ENCODE measurements at regions not wholly inside any gene's neighbourhood (a gene's known extent, or its start where the extent isn't known, plus 50 kb on each side); places are given as distances from the start of the nearest gene placed in this dataset.

DNA sequence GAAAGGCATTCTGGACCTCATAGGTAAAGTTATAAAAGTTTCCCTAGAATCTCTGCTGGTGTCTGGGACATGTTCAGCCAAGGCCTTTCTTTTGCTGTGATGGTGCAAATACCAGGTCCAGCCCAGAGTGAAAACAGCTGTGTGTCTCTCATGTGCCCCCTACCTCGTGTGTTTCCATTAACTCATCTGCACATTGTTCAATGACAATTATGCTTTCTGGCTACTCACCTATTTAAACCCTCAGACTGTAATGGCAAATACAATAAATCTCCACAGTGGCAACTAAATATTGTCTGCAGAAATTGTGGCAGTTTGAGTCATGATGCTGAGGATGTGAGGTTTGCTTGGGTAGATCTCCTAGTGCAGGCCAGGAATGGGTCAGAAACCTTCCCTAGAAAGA is 53.1 kb upstream of the GALNT15 start:
- Mint-ChIP-seq H3K27ac (no peak overlapping the region), H3K27me3 (ENCODE audit: low read depth in 2 of 2) (peaks cover 0 to 7% of the 10 kb centered on the region in 2 donors), H3K4me1 (no peaks in the 10 kb centered on the region), H3K4me3 (no peak overlapping the region), H3K36me3 (no peaks in the 10 kb centered on the region), H3K9me3 (no peaks in the 10 kb centered on the region)
- intact Hi-C loops (cut with micrococcal nuclease): no loop called here
- H3K4me1 ChIP-seq (ENCODE audit: control insufficient read depth, insufficient read depth, low read length): no peaks in the 10 kb centered on the region
- no peak for TF ChIP-seq CTCF (IDR thresholded peaks at IDR 0.05)
- no peak overlapping the region for H3K4me3 ChIP-seq (ENCODE audit: low read length)
- H3K36me3 ChIP-seq (ENCODE audit: control insufficient read depth, insufficient read depth, low read length): no peaks in the 10 kb centered on the region
- no peaks in the 10 kb centered on the region for H3K27me3 ChIP-seq (ENCODE audit: control insufficient read depth, insufficient read depth, low read length)
- no peak for DNase-seq
- H3K9me3 ChIP-seq (ENCODE audit: control insufficient read depth, insufficient read depth, low read length): no peaks in the 10 kb centered on the region
- 38% methylated on average over 1 of the region's 1 CpG for WGBS (ENCODE audit: insufficient coverage)
- no peak overlapping the region for H3K27ac ChIP-seq (ENCODE audit: low read length)
- ATAC-seq: no peak

GRCh38 chr3:16122155-16122554 is 52.3 kb upstream of the GALNT15 start:
- ATAC-seq: no peak
- intact Hi-C loops (cut with micrococcal nuclease): no loop called here
- H3K27ac Mint-ChIP-seq: no peak overlapping the region

GRCh38 chr3:16122661-16123060 is 51.8 kb upstream of the GALNT15 start:
- intact Hi-C loops (cut with micrococcal nuclease): no loop called here
- Histone ChIP-seq H3K27ac (ENCODE audit: low read length) (no peak overlapping the region), H3K4me1 (ENCODE audit: control insufficient read depth, insufficient read depth, low read length) (no peaks in the 10 kb centered on the region), H3K9me3 (ENCODE audit: control insufficient read depth, insufficient read depth, low read length) (no peaks in the 10 kb centered on the region), H3K36me3 (ENCODE audit: control insufficient read depth, insufficient read depth, low read length) (no peaks in the 10 kb centered on the region), H3K27me3 (ENCODE audit: control insufficient read depth, insufficient read depth, low read length) (no peaks in the 10 kb centered on the region), H3K4me3 (ENCODE audit: low read length) (no peak overlapping the region)
- Mint-ChIP-seq H3K36me3 (no peaks in the 10 kb centered on the region), H3K27ac (no peak overlapping the region), H3K9me3 (no peaks in the 10 kb centered on the region), H3K4me1 (no peaks in the 10 kb centered on the region), H3K27me3 (ENCODE audit: low read depth in 2 of 2) (peaks cover 0 to 7% of the 10 kb centered on the region in 2 donors), H3K4me3 (no peak overlapping the region)
- TF ChIP-seq CTCF (IDR thresholded peaks at IDR 0.05): no peak
- DNase-seq (no peak), ATAC-seq (no peak)
- 100% methylated on average over 1 of the region's 2 CpGs for WGBS (ENCODE audit: insufficient coverage)

More at GRCh38 chr3:16122155-16122554, 52.3 kb upstream of the GALNT15 start:
- 73% methylated on average over 2 of the region's 2 CpGs for WGBS (ENCODE audit: insufficient coverage)
- H3K27me3 ChIP-seq (ENCODE audit: control insufficient read depth, insufficient read depth, low read length): no peaks in the 10 kb centered on the region
- no peak for TF ChIP-seq CTCF (IDR thresholded peaks at IDR 0.05)
- DNase-seq: no peak
- Mint-ChIP-seq H3K27me3 (ENCODE audit: low read depth in 2 of 2) (peaks cover 0 to 7% of the 10 kb centered on the region in 2 donors), H3K36me3 (no peaks in the 10 kb centered on the region), H3K4me3 (no peak overlapping the region), H3K4me1 (no peaks in the 10 kb centered on the region), H3K9me3 (no peaks in the 10 kb centered on the region)
- no peaks in the 10 kb centered on the region for H3K4me1 ChIP-seq (ENCODE audit: control insufficient read depth, insufficient read depth, low read length)
- no peak overlapping the region for H3K4me3 ChIP-seq (ENCODE audit: low read length)
- H3K9me3 ChIP-seq (ENCODE audit: control insufficient read depth, insufficient read depth, low read length): no peaks in the 10 kb centered on the region
- no peak overlapping the region for H3K27ac ChIP-seq (ENCODE audit: low read length)
- H3K36me3 ChIP-seq (ENCODE audit: control insufficient read depth, insufficient read depth, low read length): no peaks in the 10 kb centered on the region

DNA sequence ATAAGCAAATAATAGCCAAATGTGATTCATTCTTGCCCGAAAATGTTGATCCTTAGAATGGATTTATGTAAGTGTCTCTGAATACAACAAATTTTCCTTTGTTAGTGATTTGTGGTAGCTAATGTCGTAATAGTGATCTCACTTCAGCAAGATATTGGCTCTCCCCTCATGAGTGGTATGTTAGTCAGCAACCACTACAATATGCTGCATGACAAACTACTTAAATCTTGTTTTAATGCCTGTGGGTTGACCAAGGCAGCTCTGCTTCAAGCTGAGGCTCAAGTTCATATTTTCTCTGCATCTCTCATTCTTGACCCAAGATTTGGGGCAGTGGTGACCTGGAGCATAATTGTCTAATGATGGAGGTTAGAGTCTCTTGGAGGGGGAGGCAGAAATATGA is 49.8 kb upstream of the GALNT15 start:
- 100% methylated on average over 1 of the region's 2 CpGs for WGBS (ENCODE audit: insufficient coverage)
- DNase-seq (no peak), ATAC-seq (no peak)
- Histone ChIP-seq H3K4me1 (ENCODE audit: control insufficient read depth, insufficient read depth, low read length) (no peaks in the 10 kb centered on the region), H3K36me3 (ENCODE audit: control insufficient read depth, insufficient read depth, low read length) (no peaks in the 10 kb centered on the region), H3K27me3 (ENCODE audit: control insufficient read depth, insufficient read depth, low read length) (no peaks in the 10 kb centered on the region), H3K4me3 (ENCODE audit: low read length) (no peak overlapping the region), H3K9me3 (ENCODE audit: control insufficient read depth, insufficient read depth, low read length) (no peaks in the 10 kb centered on the region), H3K27ac (ENCODE audit: low read length) (no peak overlapping the region)
- H3K36me3 Mint-ChIP-seq: no peaks in the 10 kb centered on the region
- no peak overlapping the region for H3K27ac Mint-ChIP-seq
- no peak for TF ChIP-seq CTCF (IDR thresholded peaks at IDR 0.05)
- peaks cover 3 to 7% of the 10 kb centered on the region in 2 donors for H3K27me3 Mint-ChIP-seq (ENCODE audit: low read depth in 2 of 2)
- no peak overlapping the region for H3K4me3 Mint-ChIP-seq
- intact Hi-C loops (cut with micrococcal nuclease): no loop called here
- H3K9me3 Mint-ChIP-seq: no peaks in the 10 kb centered on the region
- H3K4me1 Mint-ChIP-seq: no peaks in the 10 kb centered on the region
